DMS53 (cell line): ENCODE measurements at regions not wholly inside any gene's neighbourhood (a gene's known extent, or its start where the extent isn't known, plus 50 kb on each side); places are given as distances from the start of the nearest gene placed in this dataset.
A peak's percentile ranks its signal among the peaks of the same experiment; 100 is the strongest.
"Not testable (repeated sequence)": the region's sequence is repeated elsewhere in the genome, so short reads cannot be mapped to it uniquely, and the experiment has no call there.

Experiments used
- DNase-seq: peaks from one replicate; lab custom pipeline; 2025; lab: John Stamatoyannopoulos, UW

DNA sequence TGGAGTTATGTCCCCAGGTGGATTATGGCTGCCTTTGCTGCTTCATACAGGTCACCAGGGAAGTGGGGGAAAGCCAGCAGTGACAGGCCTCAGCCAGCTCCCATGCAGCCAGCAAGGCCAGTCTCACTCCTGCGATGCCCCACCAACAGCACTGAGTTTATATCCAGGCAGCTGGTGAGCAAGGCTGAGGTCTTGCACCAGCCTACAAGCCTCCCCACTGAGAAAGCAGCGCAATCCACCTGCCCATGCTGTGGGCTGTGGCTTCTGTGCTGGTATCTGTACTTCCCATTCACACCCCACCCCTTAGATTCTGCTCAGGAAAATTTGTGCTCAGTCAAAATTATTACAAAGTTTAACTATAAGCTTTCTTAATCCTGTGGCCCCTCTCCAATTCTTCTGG lies 153.5 kb downstream of the HHIP start:
- no peak for DNase-seq

- no peak for DNase-seq
These were observed 155.8 kb downstream of the HHIP start for GRCh38 chr4:144801731-144802130.

- no peak for DNase-seq
These were observed 162.1 kb downstream of the HHIP start for GRCh38 chr4:144808034-144808433.

- DNase-seq, result no peak
These were observed 163.2 kb downstream of the HHIP start for GRCh38 chr4:144809056-144809640.

DNA sequence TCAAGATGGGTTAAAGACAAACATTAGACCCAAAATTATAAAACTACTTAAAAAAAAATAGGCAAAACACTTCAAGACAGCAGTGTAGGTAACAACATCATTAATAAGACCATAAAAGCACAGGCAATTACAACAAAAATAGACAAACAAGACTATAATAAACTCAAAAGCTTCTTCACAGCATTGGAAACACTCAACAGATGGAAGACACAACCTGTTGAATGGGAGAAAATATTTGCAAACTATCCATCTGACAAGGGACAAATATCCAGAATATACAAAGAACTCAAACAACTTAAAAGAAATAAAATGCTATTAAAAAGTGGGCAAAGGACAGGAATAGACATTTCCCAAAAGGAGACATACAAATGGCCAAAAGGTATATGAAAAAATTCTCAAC lies 170.7 kb downstream of the HHIP start:
- DNase-seq, result no peak

DNA sequence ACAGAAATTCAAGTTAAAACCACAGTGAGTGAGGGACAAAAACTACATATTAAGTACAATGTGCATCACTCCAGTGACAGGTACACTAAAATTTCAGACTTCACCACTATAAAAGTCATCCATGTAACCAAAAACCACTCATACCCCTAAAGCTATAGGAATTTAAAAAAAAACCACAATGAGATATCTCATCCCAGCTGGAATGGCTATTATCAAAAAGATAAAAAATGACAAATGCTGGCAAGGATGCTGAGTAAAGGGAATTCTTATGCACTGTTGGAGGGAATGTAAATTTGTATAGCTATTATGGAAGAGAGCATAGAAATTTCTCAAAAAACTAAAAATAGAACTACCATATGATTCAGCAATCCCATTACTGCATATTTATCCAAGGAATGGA lies 171.1 kb downstream of the HHIP start:
- no peak for DNase-seq

- no peak for DNase-seq
These were observed 172.2 kb downstream of the HHIP start for GRCh38 chr4:144818136-144818535.

- no peak for DNase-seq
These were observed 173.6 kb downstream of the HHIP start for GRCh38 chr4:144819591-144819990.

DNA sequence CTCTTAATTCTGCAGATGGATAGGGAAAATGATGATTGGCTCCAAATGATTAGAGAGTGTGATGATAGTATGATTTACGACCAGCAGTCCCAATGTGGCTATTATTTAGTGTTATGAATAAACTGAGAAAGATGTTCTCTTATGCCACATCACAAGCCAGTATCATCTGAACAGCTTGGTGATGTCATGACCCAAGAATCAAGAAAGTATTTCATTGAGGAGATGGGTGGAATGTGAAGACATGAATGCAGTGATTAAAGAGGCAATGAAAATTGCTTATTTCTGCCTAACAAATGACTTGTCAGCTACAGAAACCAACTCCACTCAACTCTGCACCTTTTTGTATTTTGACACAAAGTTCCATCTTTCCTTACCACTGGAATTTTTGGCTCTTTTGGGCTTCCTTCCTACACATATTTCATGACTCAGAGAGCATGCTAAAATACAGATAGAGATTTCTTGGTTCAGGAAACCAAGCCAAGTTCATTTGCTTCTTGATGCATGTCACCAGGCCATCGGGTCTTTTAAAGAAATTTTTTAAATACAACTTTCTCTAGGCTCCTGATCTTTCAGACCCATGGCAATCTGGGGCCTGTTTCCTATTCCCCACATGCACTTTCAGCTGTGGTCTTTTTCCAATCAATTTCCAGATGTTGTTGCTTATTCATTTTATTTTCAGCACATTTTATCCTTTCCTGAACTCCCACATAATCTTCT lies 174.2 kb downstream of the HHIP start:
- DNase-seq, result no peak

DNA sequence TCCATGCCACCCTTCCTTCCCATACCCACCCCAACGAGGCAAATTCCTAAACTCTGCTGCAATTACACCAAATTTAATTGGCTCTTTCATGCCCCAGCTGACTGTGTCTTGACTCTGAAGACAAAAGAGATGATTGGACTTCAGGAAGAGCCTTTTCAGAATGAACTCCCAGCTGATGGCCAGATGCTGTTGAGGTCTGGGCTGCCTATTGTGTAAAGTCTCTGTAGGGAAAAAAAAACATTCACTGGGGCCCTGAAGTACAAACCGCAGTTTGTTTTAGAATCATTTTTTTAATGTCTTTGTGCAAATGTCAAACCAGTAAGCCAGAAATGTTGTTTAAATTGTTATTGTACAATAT lies 174.8 kb downstream of the HHIP start:
- DNase-seq, result no peak

DNA sequence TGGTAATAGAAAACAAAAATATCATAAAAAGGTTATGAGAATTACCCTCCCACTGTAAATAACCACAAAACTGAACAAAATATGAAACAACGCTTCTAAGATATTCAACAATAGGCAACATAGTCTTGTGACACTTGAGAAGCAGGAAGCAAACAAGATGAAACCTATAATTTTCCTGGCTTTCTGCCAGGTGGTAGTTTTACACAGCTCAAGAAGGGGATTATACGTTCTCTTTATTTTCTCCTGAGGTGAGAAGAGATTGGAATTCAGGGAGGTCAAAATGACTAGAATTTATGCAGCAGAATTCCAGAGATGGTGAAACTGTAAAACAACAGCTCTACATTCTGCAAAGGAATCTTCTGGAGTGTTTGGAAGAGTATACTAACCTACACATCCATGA lies 186.0 kb downstream of the HHIP start:
- DNase-seq, result peak; percentile 33

GRCh38 chr4:144845411-144845810 lies 199.5 kb downstream of the HHIP start:
- no peak for DNase-seq

DNA sequence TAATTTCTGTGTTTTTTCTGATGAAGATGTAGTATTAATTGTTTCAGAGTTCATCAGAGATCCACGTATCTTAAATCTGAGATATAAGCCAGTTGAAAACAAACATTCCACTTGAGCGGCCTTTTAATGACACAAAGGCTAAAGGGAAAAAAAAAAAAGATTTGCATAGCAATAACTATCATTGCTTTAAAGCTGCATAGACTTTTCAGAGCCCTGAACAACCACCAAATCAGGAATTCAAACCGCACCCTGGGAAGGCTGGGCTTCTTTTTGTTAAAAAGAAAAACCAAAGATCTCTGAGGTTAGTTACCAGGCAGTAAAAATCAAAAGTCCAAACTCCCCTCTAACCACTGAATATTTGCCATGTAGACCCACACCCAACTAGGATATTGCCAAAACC lies 206.0 kb downstream of the HHIP start:
- no peak for DNase-seq

DNA sequence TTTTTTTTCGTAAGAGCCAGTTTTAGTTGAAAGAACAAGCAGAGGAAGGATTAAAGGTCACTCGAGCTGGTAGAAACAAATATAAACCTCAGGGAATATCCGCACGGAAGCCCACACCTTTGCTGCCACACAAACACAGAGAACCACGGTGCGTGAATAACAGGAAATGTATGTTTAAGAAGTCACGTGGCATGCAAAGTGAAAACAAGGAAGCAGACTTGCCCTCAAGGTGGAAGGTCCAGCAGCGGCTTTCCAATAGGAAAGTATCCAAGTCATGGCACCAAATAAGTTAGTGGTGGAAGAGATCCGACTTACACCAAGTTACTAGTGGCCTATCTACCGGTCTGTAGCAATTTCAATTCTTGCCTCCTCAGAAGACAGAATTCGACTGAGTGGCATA lies 215.5 kb downstream of the HHIP start:
- peak; percentile 58 for DNase-seq

DNA sequence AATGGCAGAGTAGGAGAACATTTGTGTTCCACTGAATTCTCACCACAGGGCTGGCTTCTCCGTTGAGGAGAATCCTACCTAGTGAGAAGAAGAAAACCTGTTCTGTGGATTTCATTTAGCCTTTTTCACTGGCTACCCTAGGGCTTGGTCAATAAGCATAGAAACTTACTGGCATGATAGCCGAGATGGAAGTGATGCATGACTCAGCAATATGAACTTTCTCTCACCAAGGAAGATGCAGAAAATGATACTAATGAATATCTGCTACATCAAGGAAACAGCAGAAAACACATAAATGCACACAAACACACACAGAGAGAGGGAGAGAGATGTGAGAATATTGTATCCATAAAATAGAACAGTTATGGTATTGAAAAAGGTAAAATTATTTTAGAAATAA lies 216.3 kb downstream of the HHIP start:
- DNase-seq, result peak; percentile 14

DNA sequence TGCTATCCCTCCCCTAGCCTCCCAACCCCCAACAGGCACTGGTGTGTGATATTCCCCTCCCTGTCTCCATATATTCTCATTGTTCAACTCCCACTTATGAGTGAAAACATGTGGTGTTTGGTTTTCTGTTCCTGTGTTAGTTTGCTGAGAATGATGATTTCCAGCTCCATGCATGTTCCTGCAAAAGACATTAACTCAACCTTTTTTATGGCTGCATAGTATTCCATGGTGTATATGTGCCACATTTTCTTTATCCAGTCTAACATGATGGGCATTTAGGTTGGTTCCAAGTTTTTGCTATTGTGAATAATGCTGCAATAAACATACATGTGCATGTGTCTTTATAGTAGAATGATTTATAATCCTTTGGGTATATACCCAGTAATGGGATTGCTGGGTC lies 218.9 kb downstream of the HHIP start:
- not testable (repeated sequence) for DNase-seq

DNA sequence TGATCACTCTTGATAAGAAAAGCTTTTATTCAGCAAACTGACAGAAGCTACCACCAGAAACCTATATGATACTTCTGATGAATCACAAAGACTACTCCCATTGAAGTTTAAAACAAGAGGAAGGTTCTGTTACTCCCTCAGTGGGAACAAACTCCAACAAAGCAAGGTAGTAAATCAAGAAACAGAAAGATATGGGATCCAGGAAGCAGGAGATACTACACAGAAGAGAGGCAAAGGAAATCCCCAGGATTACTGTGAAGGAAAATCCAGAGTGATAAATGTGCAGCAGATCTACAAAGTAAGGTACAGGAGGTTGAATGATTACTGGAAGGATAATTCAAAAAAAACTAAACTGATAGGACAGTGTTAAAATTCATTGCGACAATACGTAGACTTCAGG lies 222.4 kb downstream of the HHIP start:
- DNase-seq, result no peak

GRCh38 chr4:144872508-144873225 lies 225.3 kb downstream of the ANAPC10 start:
- no peak for DNase-seq

DNA sequence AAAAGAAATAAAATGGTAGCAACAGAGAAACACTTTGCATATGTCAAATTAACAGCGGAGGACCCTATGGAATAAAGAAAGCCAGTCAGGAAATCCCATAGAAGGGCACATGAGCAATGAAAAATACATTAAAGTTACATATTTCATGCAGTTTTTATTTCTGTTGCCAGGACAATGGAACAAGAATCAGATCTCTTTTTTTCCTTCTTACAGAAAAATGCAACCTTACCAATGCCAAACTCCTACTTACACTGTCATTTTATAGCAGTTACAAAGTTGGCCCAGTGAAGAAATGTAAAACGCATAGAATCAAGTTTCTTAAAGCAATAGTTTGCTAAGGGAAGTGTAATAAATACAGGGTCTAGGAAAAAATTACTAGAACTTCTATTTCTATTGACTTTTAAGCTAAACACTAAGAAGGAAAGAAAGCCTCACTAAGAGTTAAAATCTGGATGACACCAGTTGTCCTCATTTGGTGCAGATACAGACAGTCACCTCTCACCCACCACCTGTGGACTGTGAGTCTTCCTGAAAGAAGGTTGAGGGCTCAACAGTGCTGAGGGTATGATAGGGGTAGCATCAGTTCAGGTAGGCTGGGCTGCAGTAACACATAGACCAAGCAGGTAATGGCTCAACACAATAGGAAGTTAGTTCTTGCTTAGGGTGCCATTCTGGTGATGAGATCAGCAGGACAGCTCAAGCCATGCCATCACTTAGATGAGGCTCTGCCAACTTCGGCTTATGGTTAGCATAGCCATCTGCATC lies 224.6 kb downstream of the ANAPC10 start:
- no peak for DNase-seq

DNA sequence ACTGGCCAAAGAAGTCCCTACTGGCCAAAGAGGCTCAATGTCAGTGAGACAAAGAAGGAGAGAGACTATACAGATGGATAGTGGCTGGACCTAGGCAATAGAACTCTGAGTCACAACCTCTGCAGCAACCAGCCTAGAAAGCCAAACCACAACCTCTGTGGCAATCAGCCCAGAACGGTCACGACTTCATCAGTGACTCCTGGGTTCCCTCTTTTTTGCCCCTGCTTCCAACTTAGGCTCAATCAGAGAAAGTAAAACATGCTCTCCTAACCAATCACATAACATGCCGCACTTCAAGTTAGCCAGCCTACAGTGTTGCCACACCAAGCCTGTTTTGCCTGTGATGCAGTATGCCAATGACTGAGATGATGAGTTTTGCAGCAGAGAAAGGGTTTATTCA lies 203.4 kb downstream of the ANAPC10 start:
- DNase-seq, result no peak

DNA sequence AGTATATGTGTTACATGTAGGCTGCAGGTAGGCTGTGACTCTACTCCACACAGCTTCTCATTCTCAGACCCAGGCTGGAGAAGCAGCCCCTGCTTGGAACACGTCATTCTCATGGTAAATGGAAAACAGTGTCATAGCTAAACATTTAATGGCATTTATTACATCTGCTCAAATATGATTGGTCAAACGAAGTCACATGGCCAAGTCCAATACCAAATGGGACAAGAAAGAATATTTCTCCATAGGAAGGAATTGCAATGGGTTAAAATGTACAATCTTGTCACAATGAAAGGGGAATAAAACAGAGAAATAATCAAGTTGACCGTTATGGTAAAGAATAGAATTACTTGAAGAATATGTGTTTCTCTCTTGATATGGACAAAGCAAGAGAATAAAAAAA lies 198.6 kb downstream of the ANAPC10 start:
- DNase-seq, result no peak

- DNase-seq, result no peak
These were observed 196.9 kb downstream of the ANAPC10 start for GRCh38 chr4:144901141-144901540.

DNA sequence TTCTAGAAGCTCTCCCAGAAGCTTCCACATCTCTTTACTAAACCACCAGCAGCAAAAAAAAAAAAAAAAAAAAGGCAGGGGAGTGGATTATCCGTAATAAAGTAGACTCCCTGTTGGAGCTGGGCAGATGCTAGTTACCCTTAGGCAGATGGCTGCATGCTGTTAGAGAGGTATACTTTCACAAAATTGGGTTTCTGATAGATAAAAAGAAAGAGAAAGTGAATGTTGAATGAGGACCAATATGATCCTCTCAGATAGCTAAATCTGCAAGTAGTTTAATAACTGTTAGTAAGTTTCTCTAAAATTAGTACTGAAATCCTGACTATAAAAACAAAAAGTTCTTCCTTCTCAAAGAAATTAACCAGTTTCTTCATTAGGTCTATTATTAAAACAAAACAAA lies 195.4 kb downstream of the ANAPC10 start:
- DNase-seq, result no peak
